ENCODE measurements at regions not wholly inside any gene's neighbourhood (a gene's known extent, or its start where the extent isn't known, plus 50 kb on each side); places are given as distances from the start of the nearest gene placed in this dataset.

GRCh38 chr17:73924909-73925186, 278.6 kb upstream of the RPL38 start:
- in situ Hi-C loops (cut with MboI) (no loop called here), intact Hi-C loops (cut with micrococcal nuclease) (no loop called here)
- Histone ChIP-seq H3K9me1 (ENCODE audit: control insufficient read depth, insufficient read depth, low read length) (no peaks in the 10 kb centered on the region), H3K4me3 (no peak overlapping the region), H2AFZ (ENCODE audit: low read depth, low read length) (no peak overlapping the region), H3K27ac (ENCODE audit: extremely low read depth, low read depth, low read length) (no peak overlapping the region), H3K79me2 (ENCODE audit: control insufficient read depth, insufficient read depth, low read length) (no peaks in the 10 kb centered on the region), H3K36me3 (ENCODE audit: control insufficient read depth, insufficient read depth, low read length) (no peaks in the 10 kb centered on the region), H3K9ac (ENCODE audit: insufficient read depth in 1 of 2, low read depth in 2 of 2, low read length in 2 of 2) (no peak overlapping the region), H3K4me1 (replicated peaks in 1 of 2; ENCODE audit: control insufficient read depth in 2 of 2, insufficient read depth in 2 of 2, low read length in 2 of 2) (no peaks in the 10 kb centered on the region), H3K4me2 (ENCODE audit: insufficient read depth, low read length) (no peak overlapping the region), H3K27me3 (ENCODE audit: control insufficient read depth in 2 of 2, insufficient read depth in 2 of 2, low read length in 2 of 2) (no peaks in the 10 kb centered on the region), H3K9me3 (replicated peaks; ENCODE audit: control insufficient read depth, insufficient read depth, low read depth, low read length) (no peaks in the 10 kb centered on the region), H4K20me1 (replicated peaks; ENCODE audit: control insufficient read depth, insufficient read depth, low read length) (no peaks in the 10 kb centered on the region)
- TF ChIP-seq U2AF1 (optimal IDR thresholded peaks at IDR 0.05; ENCODE audit: low read depth, low read length): no peak
- TF ChIP-seq CBX8 (IDR thresholded peaks at IDR 0.05; ENCODE audit: borderline replicate concordance, extremely low read depth, low read depth, low read length, poor library complexity, severe bottlenecking): no peak
- FAIRE-seq: no peak
- ChIA-PET POLR2A (interaction anchor here (0.6 kb wide), 1 partner anchor 1280 kb away, joined by 3 read pairs; no protein-coding TSS in a partner anchor), CTCF (ENCODE audit: low intra/inter-chr PET ratio) (no interaction called here)
- ATAC-seq: no peak
- no TSS peak for BruUV-seq (replicated peaks)
- DNase-seq (ENCODE audit: extremely low read depth in 1 of 4, low spot score in 3 of 4): no peak

GRCh38 chr17:73929860-73930430, 273.5 kb upstream of the RPL38 start:
- H2AFZ ChIP-seq (ENCODE audit: low read depth, low read length): no peak overlapping the region
- intact Hi-C loops (cut with micrococcal nuclease) (no loop called here), in situ Hi-C loops (cut with MboI) (no loop called here)
- no peaks in the 10 kb centered on the region for H3K9me1 ChIP-seq (ENCODE audit: control insufficient read depth, insufficient read depth, low read length)
- no peak overlapping the region for H3K9ac ChIP-seq (ENCODE audit: insufficient read depth in 1 of 2, low read depth in 2 of 2, low read length in 2 of 2)
- POLR2A ChIA-PET: interaction anchor here (1.2 kb wide), 1 partner anchor 44 kb away, joined by 3 read pairs; no protein-coding TSS in a partner anchor
- WGBS (ENCODE audit: insufficient coverage, low coverage, missing lambda C conversion rate): 0% methylated on average over 7 of the region's 8 CpGs
- CTCF ChIA-PET (ENCODE audit: low intra/inter-chr PET ratio): no interaction called here
- H3K36me3 ChIP-seq (ENCODE audit: control insufficient read depth, insufficient read depth, low read length): no peaks in the 10 kb centered on the region
- TF ChIP-seq CTCF (IDR thresholded peaks at IDR 0.05 in 2 of 3, conservative IDR thresholded peaks at IDR 0.05 in 1 of 3; ENCODE audit: insufficient read depth in 2 of 3, low read depth in 1 of 3, low read length in 3 of 3) (peak in 1 of 3 experiments; percentile 1; a peak in 1 of 6 replicates), RHOXF2B (CRISPR knock-in tag; conservative IDR thresholded peaks at IDR 0.05) (no peak)
- no peaks in the 10 kb centered on the region for H3K79me2 ChIP-seq (ENCODE audit: control insufficient read depth, insufficient read depth, low read length)
- H3K4me2 ChIP-seq (ENCODE audit: insufficient read depth, low read length): no peak overlapping the region
- no peaks in the 10 kb centered on the region for H3K9me3 ChIP-seq (replicated peaks; ENCODE audit: control insufficient read depth, insufficient read depth, low read depth, low read length)
- no peak overlapping the region for H3K4me3 ChIP-seq
- FAIRE-seq (no peak), DNase-seq (ENCODE audit: extremely low read depth in 1 of 4, low spot score in 3 of 4) (no peak), ATAC-seq (no peak)
- H3K27me3 ChIP-seq (ENCODE audit: control insufficient read depth in 2 of 2, insufficient read depth in 2 of 2, low read length in 2 of 2): no peaks in the 10 kb centered on the region
- no peaks in the 10 kb centered on the region for H3K4me1 ChIP-seq (replicated peaks in 1 of 2; ENCODE audit: control insufficient read depth in 2 of 2, insufficient read depth in 2 of 2, low read length in 2 of 2)
- no peaks in the 10 kb centered on the region for H4K20me1 ChIP-seq (replicated peaks; ENCODE audit: control insufficient read depth, insufficient read depth, low read length)
- BruUV-seq (replicated peaks): no TSS peak
- H3K27ac ChIP-seq (ENCODE audit: extremely low read depth, low read depth, low read length): no peak overlapping the region
